GM12878 (cell line): ENCODE measurements at regions not wholly inside any gene's neighbourhood (a gene's known extent, or its start where the extent isn't known, plus 50 kb on each side); places are given as distances from the start of the nearest gene placed in this dataset.

ENCODE experiments used
- ATAC-seq: fragments of 200-7000 bp; cut with Tn5 transposase; 3 replicates; pipeline ENCODE4 v1.9.1; 2020; ENCODE audit warnings: mild to moderate bottlenecking, moderate library complexity
- BruUV-seq: library from RNA; stranded (reverse); fragments of 400-500 nt; replicated peaks from 2 replicates; lab custom pipeline; 2021; lab: Mats Ljungman, UMichigan
- CTCF ChIA-PET: fragments of 300-600 bp; sonication (Branson Sonifier 250); formaldehyde crosslinking; extraction: SDS; loops from one replicate; lab custom pipeline; 2021; ENCODE audit warnings: inconsistent platforms; lab: Yijun Ruan, JAX
- POLR2A ChIA-PET: fragments of 350-600 bp; formaldehyde crosslinking; extraction: SDS; loops from one replicate; lab custom pipeline; 2021; ENCODE audit warnings: inconsistent platforms; lab: Charles Lee
- RAD21 ChIA-PET: fragments of 300-600 bp; sonication (Branson Sonifier 250); formaldehyde crosslinking; loops from one replicate; lab custom pipeline; 2023; ENCODE audit warnings: antibody characterized with exemption; ENCODE audit not compliant: unreplicated experiment; lab: Charles Lee
- SMC1A ChIA-PET: fragments of 300-600 bp; sonication (Branson Sonifier 250); formaldehyde crosslinking; loops from one replicate; lab custom pipeline; 2023; ENCODE audit not compliant: unreplicated experiment, uncharacterized antibody; lab: Charles Lee
- DNase-seq: peaks from one replicate; pipeline ENCODE4 v3.0.0-alpha.2; 2011; ENCODE audit warnings: low read depth, low spot score
- FAIRE-seq: peaks from 3 replicates; lab custom pipeline; 2011; peaks lifted over from hg19 to GRCh38; lab: Jason Lieb, UNC
- H2AFZ ChIP-seq: 2 replicates; pipeline ENCODE4 v1.6.0; 2011; ENCODE audit warnings: low read depth, low read length, control low read depth; ENCODE audit not compliant: control insufficient read depth
- H3K27ac ChIP-seq: 2 replicates; pipeline ENCODE4 v1.5.1; 2011; ENCODE audit warnings: control low read depth; ENCODE audit not compliant: control insufficient read depth, insufficient read depth
- H3K27me3 ChIP-seq, 2 experiments: replicated peaks in 1 of 2; 2 replicates each; pipeline versions ENCODE4 v1.6.0 to v1.6.1; 2011; ENCODE audit warnings: low read length in 1 of 2; ENCODE audit not compliant: control insufficient read depth in 2 of 2, insufficient read depth in 2 of 2
- H3K36me3 ChIP-seq, 2 experiments: 2 replicates each; pipeline ENCODE4 v1.5.1; 2011; ENCODE audit warnings: low read length in 1 of 2; ENCODE audit not compliant: control insufficient read depth in 2 of 2, insufficient read depth in 2 of 2
- H3K4me1 ChIP-seq: 2 replicates; pipeline ENCODE4 v1.6.1; 2011; ENCODE audit warnings: mild to moderate bottlenecking, low read length, moderate library complexity, mixed read lengths; ENCODE audit not compliant: control insufficient read depth, insufficient read depth
- H3K4me2 ChIP-seq: 2 replicates; pipeline ENCODE4 v1.6.0; 2011; ENCODE audit warnings: control low read depth; ENCODE audit not compliant: control insufficient read depth, insufficient read depth
- H3K4me3 ChIP-seq: fragments of 200-600 bp; sonication (generic); 2 replicates; pipeline ENCODE4 v1.5.1; 2016
- H3K79me2 ChIP-seq: 2 replicates; pipeline ENCODE4 v1.6.0; 2011; ENCODE audit warnings: low read length; ENCODE audit not compliant: control insufficient read depth, insufficient read depth
- H3K9ac ChIP-seq: 2 replicates; pipeline ENCODE4 v1.8.0; 2011; ENCODE audit warnings: low read length, control low read depth, mixed read lengths; ENCODE audit not compliant: control insufficient read depth, insufficient read depth
- H3K9me3 ChIP-seq: replicated peaks from 3 replicates; pipeline ENCODE4 v1.5.1; 2011; ENCODE audit warnings: mild to moderate bottlenecking, low read length; ENCODE audit not compliant: control insufficient read depth, insufficient read depth
- H4K20me1 ChIP-seq: 2 replicates; pipeline ENCODE4 v1.6.0; 2011; ENCODE audit not compliant: control insufficient read depth, insufficient read depth
- BACH1 ChIP-seq: fragments of 450-650 bp; IDR thresholded peaks from 2 replicates; pipeline ENCODE4 v1.6.1; 2017; ENCODE audit warnings: mild to moderate bottlenecking, borderline replicate concordance
- BHLHE40 ChIP-seq, 2 experiments: fragments of 450-650 bp in 1 of 2; IDR thresholded peaks; 2 replicates each; pipeline ENCODE4 v1.6.1; 2011 to 2017; ENCODE audit warnings: low read depth in 2 of 2, borderline replicate concordance in 1 of 2, improper control_type of control experiment in 1 of 2, low read length in 1 of 2, mild to moderate bottlenecking in 1 of 2
- BMI1 ChIP-seq: fragments of 450-650 bp; IDR thresholded peaks from 2 replicates; pipeline ENCODE4 v1.6.1; 2016; ENCODE audit warnings: mild to moderate bottlenecking, moderate library complexity, borderline replicate concordance
- CBFB ChIP-seq: IDR thresholded peaks from 2 replicates; pipeline ENCODE4 v1.6.1; 2016; ENCODE audit warnings: antibody characterized with exemption, low read depth
- EZH2 ChIP-seq: IDR thresholded peaks from 2 replicates; pipeline ENCODE4 v1.6.1; 2012; ENCODE audit warnings: low read depth, mild to moderate bottlenecking, control low read depth, inconsistent platforms, low read length, borderline replicate concordance; ENCODE audit not compliant: control insufficient read depth
- FOS ChIP-seq: IDR thresholded peaks from 3 replicates; pipeline ENCODE4 v1.6.1; 2011; ENCODE audit warnings: borderline replicate concordance; ENCODE audit not compliant: insufficient read length; ENCODE audit errors: extremely low read depth
- HDAC6 ChIP-seq: fragments of 200-600 bp; sonication (generic); IDR thresholded peaks from one replicate; pipeline ENCODE4 v1.8.0; 2017; ENCODE audit warnings: antibody characterized with exemption; ENCODE audit not compliant: unreplicated experiment
- NKRF ChIP-seq: fragments of 450-650 bp; conservative IDR thresholded peaks from 2 replicates; pipeline ENCODE4 v1.6.1; 2017; ENCODE audit warnings: mild to moderate bottlenecking, moderate library complexity
- PAX5 ChIP-seq: IDR thresholded peaks from 2 replicates; pipeline ENCODE4 v1.6.1; 2011; ENCODE audit warnings: low read depth, low read length, borderline replicate concordance
- POLR2A ChIP-seq: IDR thresholded peaks from 2 replicates; pipeline ENCODE4 v1.6.1; 2011; ENCODE audit warnings: low read depth, mild to moderate bottlenecking, low read length
- RAD21 ChIP-seq: IDR thresholded peaks from 2 replicates; pipeline ENCODE4 v1.6.1; 2011; ENCODE audit warnings: mild to moderate bottlenecking, low read depth, low read length, moderate library complexity; ENCODE audit not compliant: insufficient read depth
- RELA ChIP-seq: fragments of 450-650 bp; IDR thresholded peaks from 2 replicates; pipeline ENCODE4 v1.8.0; 2014; ENCODE audit warnings: borderline replicate concordance; ENCODE audit not compliant: partially characterized antibody
- SMAD5 ChIP-seq: IDR thresholded peaks from 2 replicates; pipeline ENCODE4 v1.6.1; 2016; ENCODE audit warnings: antibody characterized with exemption, low read depth
- ZNF384 ChIP-seq: IDR thresholded peaks from 2 replicates; pipeline ENCODE4 v1.6.1; 2012; ENCODE audit warnings: low read depth, mild to moderate bottlenecking, low read length, improper control_type of control experiment, borderline replicate concordance
- WGBS: methylation state at CpG from one replicate; pipeline ENCODE4 v1.1.6; 2016; ENCODE audit warnings: low lambda C conversion rate; ENCODE audit not compliant: insufficient replicate concordance, insufficient coverage; ENCODE audit errors: missing lambda C conversion rate; 5-methylcytosine and 5-hydroxymethylcytosine counted together
- in situ Hi-C: fragments of 300-500 bp; cut with MboI; formaldehyde crosslinking; loops from 9 replicates; pipeline ENCODE4 v1.14.3; 2018; ENCODE audit warnings: mixed read lengths
- intact Hi-C: fragments of 100-400 bp; cut with micrococcal nuclease; formaldehyde crosslinking; loops from one replicate; pipeline ENCODE4 v1.14.2; 2022; ENCODE audit not compliant: unreplicated experiment
- TF ChIP-seq, protein P1 (sequence below): IDR thresholded peaks from 2 replicates; pipeline ENCODE4 v1.6.1; 2011; ENCODE audit warnings: low read depth, mild to moderate bottlenecking, low read length, moderate library complexity, borderline replicate concordance; ENCODE audit errors: extremely low read depth

- POLR2A ChIA-PET: no interaction called here
- SMC1A ChIA-PET: no interaction called here
- 0% methylated on average over 4 of the region's 4 CpGs for WGBS
- Histone ChIP-seq H3K36me3 (no peaks in the 10 kb centered on the region), H3K4me3 (no peak overlapping the region), H3K27ac (no peak overlapping the region), H3K9me3 (no peaks in the 10 kb centered on the region), H2AFZ (no peak overlapping the region), H4K20me1 (no peaks in the 10 kb centered on the region), H3K79me2 (no peaks in the 10 kb centered on the region), H3K4me2 (no peak overlapping the region), H3K9ac (no peak overlapping the region), H3K4me1 (no peaks in the 10 kb centered on the region), H3K27me3 (no peaks in the 10 kb centered on the region)
- TF ChIP-seq NKRF (no peak), BMI1 (no peak), EZH2 (no peak), ZNF384 (no peak), SMAD5 (no peak), RAD21 (no peak), POLR2A (no peak), RELA (no peak), CBFB (no peak), FOS (no peak), BACH1 (no peak), PAX5 (no peak), BHLHE40 (IDR thresholded peaks at IDR 0.05; ENCODE audit: borderline replicate concordance in 1 of 2, low read depth in 2 of 2, low read length in 1 of 2) (no peak), HDAC6 (no peak)
- TF ChIP-seq, protein P1, sequence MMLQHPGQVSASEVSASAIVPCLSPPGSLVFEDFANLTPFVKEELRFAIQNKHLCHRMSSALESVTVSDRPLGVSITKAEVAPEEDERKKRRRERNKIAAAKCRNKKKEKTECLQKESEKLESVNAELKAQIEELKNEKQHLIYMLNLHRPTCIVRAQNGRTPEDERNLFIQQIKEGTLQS: no peak
- CTCF ChIA-PET: no interaction called here
- BruUV-seq: no TSS peak
- RAD21 ChIA-PET: no interaction called here
- intact Hi-C loops: no loop called here
- FAIRE-seq (no peak), ATAC-seq (no peak), DNase-seq (no peak)
- in situ Hi-C loops: no loop called here
Measured at GRCh38 chr7:68295386-68295785, 1298.8 kb downstream of the TYW1 start.
